ENCODE measurements at regions not wholly inside any gene's neighbourhood (a gene's known extent, or its start where the extent isn't known, plus 50 kb on each side); places are given as distances from the start of the nearest gene placed in this dataset.

DNA sequence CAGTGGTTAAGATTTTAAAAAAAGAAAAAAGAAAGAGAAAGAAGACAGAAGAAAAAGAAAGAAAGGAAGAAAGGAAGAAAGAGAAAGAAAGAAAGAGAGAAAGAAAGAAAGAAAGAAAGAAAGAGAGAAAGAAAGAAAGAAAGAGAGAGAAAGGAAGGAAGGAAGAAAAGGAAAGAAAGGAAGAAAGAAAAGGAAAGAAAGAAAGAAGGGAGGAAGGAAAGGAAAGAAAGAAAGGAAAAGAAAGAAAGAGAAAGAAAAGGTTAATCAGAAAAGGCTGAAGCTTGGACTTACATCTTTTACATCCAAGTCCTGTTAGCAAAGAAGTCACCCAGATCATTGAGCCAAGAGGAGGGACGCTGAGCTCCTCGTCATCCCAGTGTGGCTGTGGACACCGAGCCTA, 70.0 kb downstream of the IRX2 start:
- H3K79me2 ChIP-seq (ENCODE audit: control insufficient read depth, insufficient read depth, low read length), result no peaks in the 10 kb centered on the region
- H3K9me1 ChIP-seq (replicated peaks; ENCODE audit: control insufficient read depth, extremely low read depth, insufficient read depth, low read length), result no peaks in the 10 kb centered on the region
- H3K4me3 ChIP-seq (replicated peaks in 1 of 3; ENCODE audit: insufficient read depth in 1 of 3, low read depth in 1 of 3, low read length in 3 of 3), result no peak overlapping the region
- FAIRE-seq, result no peak
- TF ChIP-seq POLR2A (IDR thresholded peaks at IDR 0.05; ENCODE audit: low read depth, low read length) (no peak), POLR2AphosphoS5 (IDR thresholded peaks at IDR 0.05; ENCODE audit: insufficient read depth, low read depth, low read length) (no peak), GATA2 (IDR thresholded peaks at IDR 0.05; ENCODE audit: insufficient read depth, insufficient read length, low read depth, low read length) (no peak), FOS (IDR thresholded peaks at IDR 0.05; ENCODE audit: borderline replicate concordance, insufficient read depth, low read length) (no peak), JUN (IDR thresholded peaks at IDR 0.05; ENCODE audit: borderline replicate concordance, insufficient read depth, insufficient read length, low read depth) (no peak), MYC (IDR thresholded peaks at IDR 0.05; ENCODE audit: low read depth, low read length) (no peak), EZH2 (IDR thresholded peaks at IDR 0.05; ENCODE audit: borderline replicate concordance, low read depth, low read length, severe bottlenecking) (no peak)
- TF ChIP-seq, protein P1, sequence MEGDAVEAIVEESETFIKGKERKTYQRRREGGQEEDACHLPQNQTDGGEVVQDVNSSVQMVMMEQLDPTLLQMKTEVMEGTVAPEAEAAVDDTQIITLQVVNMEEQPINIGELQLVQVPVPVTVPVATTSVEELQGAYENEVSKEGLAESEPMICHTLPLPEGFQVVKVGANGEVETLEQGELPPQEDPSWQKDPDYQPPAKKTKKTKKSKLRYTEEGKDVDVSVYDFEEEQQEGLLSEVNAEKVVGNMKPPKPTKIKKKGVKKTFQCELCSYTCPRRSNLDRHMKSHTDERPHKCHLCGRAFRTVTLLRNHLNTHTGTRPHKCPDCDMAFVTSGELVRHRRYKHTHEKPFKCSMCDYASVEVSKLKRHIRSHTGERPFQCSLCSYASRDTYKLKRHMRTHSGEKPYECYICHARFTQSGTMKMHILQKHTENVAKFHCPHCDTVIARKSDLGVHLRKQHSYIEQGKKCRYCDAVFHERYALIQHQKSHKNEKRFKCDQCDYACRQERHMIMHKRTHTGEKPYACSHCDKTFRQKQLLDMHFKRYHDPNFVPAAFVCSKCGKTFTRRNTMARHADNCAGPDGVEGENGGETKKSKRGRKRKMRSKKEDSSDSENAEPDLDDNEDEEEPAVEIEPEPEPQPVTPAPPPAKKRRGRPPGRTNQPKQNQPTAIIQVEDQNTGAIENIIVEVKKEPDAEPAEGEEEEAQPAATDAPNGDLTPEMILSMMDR (IDR thresholded peaks at IDR 0.05; ENCODE audit: extremely low read depth in 1 of 2, insufficient read depth in 1 of 2, low read depth in 1 of 2, low read length in 2 of 2), result no peak
- TF ChIP-seq, protein P2, sequence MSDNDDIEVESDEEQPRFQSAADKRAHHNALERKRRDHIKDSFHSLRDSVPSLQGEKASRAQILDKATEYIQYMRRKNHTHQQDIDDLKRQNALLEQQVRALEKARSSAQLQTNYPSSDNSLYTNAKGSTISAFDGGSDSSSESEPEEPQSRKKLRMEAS (IDR thresholded peaks at IDR 0.05; ENCODE audit: insufficient read depth, insufficient read length), result no peak
- H3K27ac ChIP-seq (ENCODE audit: insufficient read depth, low read depth, low read length), result no peak overlapping the region
- H3K27me3 ChIP-seq (ENCODE audit: control insufficient read depth in 2 of 2, insufficient read depth in 2 of 2, low read length in 2 of 2), result no peaks in the 10 kb centered on the region
- H3K9ac ChIP-seq (replicated peaks; ENCODE audit: extremely low read depth, insufficient read depth, low read length), result no peak overlapping the region
- no peak overlapping the region for H2AFZ ChIP-seq (ENCODE audit: low read depth, low read length)
- no peaks in the 10 kb centered on the region for H4K20me1 ChIP-seq (replicated peaks; ENCODE audit: control insufficient read depth, extremely low read depth, insufficient read depth, low read length)
- no peaks in the 10 kb centered on the region for H3K4me1 ChIP-seq (ENCODE audit: control insufficient read depth, extremely low read depth, insufficient read depth, low read length)
- intact Hi-C loops (cut with micrococcal nuclease), result no loop called here
- H3K36me3 ChIP-seq (ENCODE audit: control insufficient read depth in 2 of 2, extremely low read depth in 1 of 2, insufficient read depth in 2 of 2, low read length in 2 of 2), result no peaks in the 10 kb centered on the region
- POLR2A ChIA-PET, result no interaction called here
- H3K9me3 ChIP-seq (replicated peaks; ENCODE audit: control insufficient read depth, insufficient read depth, low read length), result peaks cover 5% of the 10 kb centered on the region
- no peak overlapping the region for H3K4me2 ChIP-seq (ENCODE audit: insufficient read depth, low read length)
- BruUV-seq (replicated peaks), result no TSS peak
- DNase-seq (ENCODE audit: low read depth, low spot score), result no peak
- CTCF ChIA-PET, result no interaction called here
- dilution Hi-C loops (cut with MboI; ENCODE audit: extremely low pct_ligation_motif_present, low sequenced_read_pairs), result no loop called here

All from endothelial cell of umbilical vein (primary cell).